ENCODE measurements at regions not wholly inside any gene's neighbourhood (a gene's known extent, or its start where the extent isn't known, plus 50 kb on each side); places are given as distances from the start of the nearest gene placed in this dataset.

- 0% methylated on average over 2 of the region's 3 CpGs for WGBS (ENCODE audit: low lambda C conversion rate)
- Histone ChIP-seq H4K20me1 (ENCODE audit: insufficient read depth, low read length) (no peaks in the 10 kb centered on the region), H3K36me3 (replicated peaks in 1 of 2; ENCODE audit: control insufficient read depth in 1 of 2, insufficient read depth in 2 of 2, low read length in 2 of 2) (no peaks in the 10 kb centered on the region), H3K4me1 (ENCODE audit: insufficient read depth, low read length) (no peaks in the 10 kb centered on the region), H3K27me3 (ENCODE audit: control insufficient read depth in 1 of 2, insufficient read depth in 2 of 2, low read length in 2 of 2) (no peaks in the 10 kb centered on the region), H3K79me2 (ENCODE audit: insufficient read depth, low read length) (no peaks in the 10 kb centered on the region), H3K9me3 (ENCODE audit: low read length) (peaks cover 21% of the 10 kb centered on the region), H2AFZ (ENCODE audit: low read length) (no peak overlapping the region), H3K27ac (ENCODE audit: extremely low read length, insufficient read depth, low read length) (no peak overlapping the region), H3K9ac (ENCODE audit: insufficient read depth, low read depth, low read length) (no peak overlapping the region), H3K4me2 (ENCODE audit: low read depth, low read length) (no peak overlapping the region), H3K4me3 (replicated peaks in 1 of 3; ENCODE audit: insufficient read depth in 1 of 3, low read depth in 2 of 3, low read length in 3 of 3) (no peak overlapping the region)
- no peak for ATAC-seq
- no peak for DNase-seq (ENCODE audit: low spot score)
- BruUV-seq (replicated peaks), result no TSS peak
- intact Hi-C loops (cut with micrococcal nuclease; ENCODE audit: unreplicated experiment) (no loop called here), in situ Hi-C loops (cut with HindIII; ENCODE audit: extremely low pct_ligation_motif_present, low pct_unique_long_range_greater_than_20kb) (no loop called here)
- FAIRE-seq, result no peak
- no peak for TF ChIP-seq RAD51 (IDR thresholded peaks at IDR 0.05; ENCODE audit: borderline replicate concordance)
- TF ChIP-seq NKX3-1 (CRISPR knock-in tag; IDR thresholded peaks at IDR 0.05), result no peak
- TF ChIP-seq, protein P1, sequence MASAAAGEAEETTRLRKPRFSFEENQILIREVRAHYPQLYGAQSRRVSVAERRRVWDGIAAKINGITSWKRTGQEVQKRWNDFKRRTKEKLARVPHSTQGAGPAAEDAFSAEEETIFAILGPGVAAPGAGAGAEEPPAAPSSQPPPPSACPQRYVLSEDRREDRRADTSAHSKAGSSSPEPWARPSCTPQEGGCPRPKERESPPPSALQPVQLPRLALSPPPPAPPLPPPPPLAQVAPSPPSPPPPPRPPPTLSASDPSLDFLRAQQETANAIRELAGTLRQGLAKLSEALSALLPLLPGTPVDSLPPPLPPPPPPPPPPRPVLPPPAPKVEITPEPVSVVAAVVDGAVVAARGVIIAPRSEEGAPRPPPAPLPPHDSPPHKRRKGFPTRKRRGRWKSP (CRISPR knock-in tag; IDR thresholded peaks at IDR 0.05), result no peak
- TF ChIP-seq DBP (CRISPR knock-in tag; IDR thresholded peaks at IDR 0.05; ENCODE audit: not compliant biosample characterization), result no peak
- ChIA-PET CTCF (ENCODE audit: low intra/inter-chr PET ratio, low total read pairs) (no interaction called here), POLR2A (no interaction called here)
These were observed 944.3 kb downstream of the ADGRL3 start for GRCh38 chr4:62144431-62144830.

DNA sequence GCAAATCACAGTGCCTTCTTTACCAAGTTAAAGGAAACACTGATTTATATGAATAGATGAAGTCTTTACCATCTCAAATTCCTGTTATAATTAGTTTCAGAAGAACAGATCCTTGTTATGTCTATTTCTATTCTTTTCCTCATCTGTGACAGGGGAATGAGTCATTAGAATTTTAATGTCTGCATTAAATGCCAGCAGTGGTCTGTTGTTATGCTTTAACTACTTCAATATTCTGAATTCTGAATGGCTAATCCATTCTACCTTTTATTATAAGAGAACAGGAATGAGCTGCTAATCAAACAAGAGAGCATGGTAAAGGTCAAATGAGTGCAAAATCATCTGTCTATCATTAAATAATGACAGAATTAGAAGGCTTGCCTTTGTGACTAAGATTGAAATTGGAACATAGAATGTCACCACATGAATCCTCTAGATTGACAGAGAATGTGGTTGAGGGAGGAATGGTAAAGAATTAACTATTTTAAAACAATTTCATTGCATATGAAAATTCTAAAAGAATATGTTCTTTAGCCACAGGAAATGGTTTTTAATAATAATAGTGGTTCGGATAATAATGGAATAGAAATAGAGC lies 935.5 kb downstream of the ADGRL3 start:
- no peaks in the 10 kb centered on the region for H3K4me1 ChIP-seq (ENCODE audit: insufficient read depth, low read length)
- H2AFZ ChIP-seq (ENCODE audit: low read length), result no peak overlapping the region
- POLR2A ChIA-PET, result no interaction called here
- H3K9me3 ChIP-seq (ENCODE audit: low read length), result no peaks in the 10 kb centered on the region; the same call in 1 of the 2 replicates
- H3K36me3 ChIP-seq (replicated peaks in 1 of 2; ENCODE audit: control insufficient read depth in 1 of 2, insufficient read depth in 2 of 2, low read length in 2 of 2), result no peaks in the 10 kb centered on the region
- no TSS peak for BruUV-seq (replicated peaks)
- DNase-seq (ENCODE audit: low spot score) (no peak), FAIRE-seq (no peak), ATAC-seq (no peak)
- WGBS (ENCODE audit: low lambda C conversion rate), result 3% methylated on average over 1 of the region's 1 CpG
- H3K27ac ChIP-seq (ENCODE audit: extremely low read length, insufficient read depth, low read length), result no peak overlapping the region
- in situ Hi-C loops (cut with HindIII; ENCODE audit: extremely low pct_ligation_motif_present, low pct_unique_long_range_greater_than_20kb), result no loop called here
- intact Hi-C loops (cut with micrococcal nuclease; ENCODE audit: unreplicated experiment), result no loop called here
- no peaks in the 10 kb centered on the region for H3K27me3 ChIP-seq (ENCODE audit: control insufficient read depth in 1 of 2, insufficient read depth in 2 of 2, low read length in 2 of 2)
- H3K4me2 ChIP-seq (ENCODE audit: low read depth, low read length), result no peak overlapping the region
- no peaks in the 10 kb centered on the region for H3K79me2 ChIP-seq (ENCODE audit: insufficient read depth, low read length)
- H3K4me3 ChIP-seq (replicated peaks in 1 of 3; ENCODE audit: insufficient read depth in 1 of 3, low read depth in 2 of 3, low read length in 3 of 3), result no peak overlapping the region
- no peaks in the 10 kb centered on the region for H4K20me1 ChIP-seq (ENCODE audit: insufficient read depth, low read length)
- no peak overlapping the region for H3K9ac ChIP-seq (ENCODE audit: insufficient read depth, low read depth, low read length)
- CTCF ChIA-PET (ENCODE audit: low intra/inter-chr PET ratio, low total read pairs), result no interaction called here
- no peak for TF ChIP-seq MAF1 (CRISPR knock-in tag; IDR thresholded peaks at IDR 0.05; ENCODE audit: borderline replicate concordance)
- no peak for TF ChIP-seq SRY (CRISPR knock-in tag; IDR thresholded peaks at IDR 0.05)
- TF ChIP-seq ETV6 (CRISPR knock-in tag; conservative IDR thresholded peaks at IDR 0.05), result no peak
- no peak for TF ChIP-seq ZNF207 (IDR thresholded peaks at IDR 0.05; ENCODE audit: borderline replicate concordance)
- no peak for TF ChIP-seq RELA (CRISPR knock-in tag; IDR thresholded peaks at IDR 0.05)
- TF ChIP-seq ZZZ3 (CRISPR knock-in tag; IDR thresholded peaks at IDR 0.05; ENCODE audit: borderline replicate concordance), result no peak
- TF ChIP-seq PLSCR1 (CRISPR knock-in tag; IDR thresholded peaks at IDR 0.05; ENCODE audit: borderline replicate concordance), result no peak
- TF ChIP-seq HNF4G (IDR thresholded peaks at IDR 0.05; ENCODE audit: borderline replicate concordance, low read depth, low read length), result no peak
- no peak for TF ChIP-seq HNF4G (CRISPR knock-in tag; IDR thresholded peaks at IDR 0.05; ENCODE audit: borderline replicate concordance, low read depth)
- no peak for TF ChIP-seq BRF2 (CRISPR knock-in tag; IDR thresholded peaks at IDR 0.05)
- TF ChIP-seq XRCC5 (optimal IDR thresholded peaks at IDR 0.05; ENCODE audit: low read length), result no peak

Data from HepG2 (cell line).